ENCODE measurements at regions not wholly inside any gene's neighbourhood (a gene's known extent, or its start where the extent isn't known, plus 50 kb on each side); places are given as distances from the start of the nearest gene placed in this dataset.

- TF ChIP-seq, protein P1, sequence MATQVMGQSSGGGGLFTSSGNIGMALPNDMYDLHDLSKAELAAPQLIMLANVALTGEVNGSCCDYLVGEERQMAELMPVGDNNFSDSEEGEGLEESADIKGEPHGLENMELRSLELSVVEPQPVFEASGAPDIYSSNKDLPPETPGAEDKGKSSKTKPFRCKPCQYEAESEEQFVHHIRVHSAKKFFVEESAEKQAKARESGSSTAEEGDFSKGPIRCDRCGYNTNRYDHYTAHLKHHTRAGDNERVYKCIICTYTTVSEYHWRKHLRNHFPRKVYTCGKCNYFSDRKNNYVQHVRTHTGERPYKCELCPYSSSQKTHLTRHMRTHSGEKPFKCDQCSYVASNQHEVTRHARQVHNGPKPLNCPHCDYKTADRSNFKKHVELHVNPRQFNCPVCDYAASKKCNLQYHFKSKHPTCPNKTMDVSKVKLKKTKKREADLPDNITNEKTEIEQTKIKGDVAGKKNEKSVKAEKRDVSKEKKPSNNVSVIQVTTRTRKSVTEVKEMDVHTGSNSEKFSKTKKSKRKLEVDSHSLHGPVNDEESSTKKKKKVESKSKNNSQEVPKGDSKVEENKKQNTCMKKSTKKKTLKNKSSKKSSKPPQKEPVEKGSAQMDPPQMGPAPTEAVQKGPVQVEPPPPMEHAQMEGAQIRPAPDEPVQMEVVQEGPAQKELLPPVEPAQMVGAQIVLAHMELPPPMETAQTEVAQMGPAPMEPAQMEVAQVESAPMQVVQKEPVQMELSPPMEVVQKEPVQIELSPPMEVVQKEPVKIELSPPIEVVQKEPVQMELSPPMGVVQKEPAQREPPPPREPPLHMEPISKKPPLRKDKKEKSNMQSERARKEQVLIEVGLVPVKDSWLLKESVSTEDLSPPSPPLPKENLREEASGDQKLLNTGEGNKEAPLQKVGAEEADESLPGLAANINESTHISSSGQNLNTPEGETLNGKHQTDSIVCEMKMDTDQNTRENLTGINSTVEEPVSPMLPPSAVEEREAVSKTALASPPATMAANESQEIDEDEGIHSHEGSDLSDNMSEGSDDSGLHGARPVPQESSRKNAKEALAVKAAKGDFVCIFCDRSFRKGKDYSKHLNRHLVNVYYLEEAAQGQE (IDR thresholded peaks at IDR 0.05; ENCODE audit: borderline replicate concordance), result no peak
- TF ChIP-seq, protein P2, sequence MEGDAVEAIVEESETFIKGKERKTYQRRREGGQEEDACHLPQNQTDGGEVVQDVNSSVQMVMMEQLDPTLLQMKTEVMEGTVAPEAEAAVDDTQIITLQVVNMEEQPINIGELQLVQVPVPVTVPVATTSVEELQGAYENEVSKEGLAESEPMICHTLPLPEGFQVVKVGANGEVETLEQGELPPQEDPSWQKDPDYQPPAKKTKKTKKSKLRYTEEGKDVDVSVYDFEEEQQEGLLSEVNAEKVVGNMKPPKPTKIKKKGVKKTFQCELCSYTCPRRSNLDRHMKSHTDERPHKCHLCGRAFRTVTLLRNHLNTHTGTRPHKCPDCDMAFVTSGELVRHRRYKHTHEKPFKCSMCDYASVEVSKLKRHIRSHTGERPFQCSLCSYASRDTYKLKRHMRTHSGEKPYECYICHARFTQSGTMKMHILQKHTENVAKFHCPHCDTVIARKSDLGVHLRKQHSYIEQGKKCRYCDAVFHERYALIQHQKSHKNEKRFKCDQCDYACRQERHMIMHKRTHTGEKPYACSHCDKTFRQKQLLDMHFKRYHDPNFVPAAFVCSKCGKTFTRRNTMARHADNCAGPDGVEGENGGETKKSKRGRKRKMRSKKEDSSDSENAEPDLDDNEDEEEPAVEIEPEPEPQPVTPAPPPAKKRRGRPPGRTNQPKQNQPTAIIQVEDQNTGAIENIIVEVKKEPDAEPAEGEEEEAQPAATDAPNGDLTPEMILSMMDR (IDR thresholded peaks at IDR 0.05; ENCODE audit: poor library complexity, severe bottlenecking), result no peak
- TF ChIP-seq RAD21 (conservative IDR thresholded peaks at IDR 0.05), result no peak
- TF ChIP-seq MXI1 (conservative IDR thresholded peaks at IDR 0.05; ENCODE audit: poor library complexity, severe bottlenecking), result no peak
- TF ChIP-seq SMC3 (conservative IDR thresholded peaks at IDR 0.05; ENCODE audit: poor library complexity), result no peak
- TF ChIP-seq EZH2 (IDR thresholded peaks at IDR 0.05; ENCODE audit: borderline replicate concordance, insufficient read depth, low read length, poor library complexity, severe bottlenecking), result no peak
- TF ChIP-seq POLR2AphosphoS5 (IDR thresholded peaks at IDR 0.05), result no peak
- no peak for TF ChIP-seq EP300 (conservative IDR thresholded peaks at IDR 0.05; ENCODE audit: poor library complexity, severe bottlenecking)
- no peak overlapping the region for H3K9ac ChIP-seq (ENCODE audit: low read length)
- no peaks in the 10 kb centered on the region for H3F3A ChIP-seq (ENCODE audit: insufficient read depth, low read length, poor library complexity, severe bottlenecking)
- H4K20me1 ChIP-seq (ENCODE audit: insufficient read depth), result no peaks in the 10 kb centered on the region
- no peaks in the 10 kb centered on the region for H3K9me3 ChIP-seq (ENCODE audit: low read length)
- H3K4me3 ChIP-seq (ENCODE audit: low read length), result no peak overlapping the region
- no peaks in the 10 kb centered on the region for H3K9me2 ChIP-seq (ENCODE audit: insufficient read depth, low read length)
- no peaks in the 10 kb centered on the region for H3K27me3 ChIP-seq (ENCODE audit: insufficient read depth, low read depth, low read length)
- no peak overlapping the region for H3K4me2 ChIP-seq (ENCODE audit: low read length)
- H2AFZ ChIP-seq (ENCODE audit: low read depth, low read length), result no peak overlapping the region
- no peaks in the 10 kb centered on the region for H3K36me3 ChIP-seq (ENCODE audit: insufficient read depth, low read length)
- H3K79me2 ChIP-seq (replicated peaks; ENCODE audit: insufficient read depth, low read length), result no peaks in the 10 kb centered on the region
- H3K27ac ChIP-seq (ENCODE audit: low read length), result no peak overlapping the region
These were observed 202.9 kb upstream of the FGGY start for GRCh38 chr1:59094001-59094400.

GRCh38 chr1:59096501-59096900 lies 200.4 kb upstream of the FGGY start:
- no peaks in the 10 kb centered on the region for H3K79me2 ChIP-seq (replicated peaks; ENCODE audit: insufficient read depth, low read length)
- TF ChIP-seq RAD21 (conservative IDR thresholded peaks at IDR 0.05) (no peak), TAF1 (IDR thresholded peaks at IDR 0.05; ENCODE audit: low read depth) (no peak)
- no peaks in the 10 kb centered on the region for H3F3A ChIP-seq (ENCODE audit: insufficient read depth, low read length, poor library complexity, severe bottlenecking)
- no peaks in the 10 kb centered on the region for H3K27me3 ChIP-seq (ENCODE audit: insufficient read depth, low read depth, low read length)
- no peak overlapping the region for H2AFZ ChIP-seq (ENCODE audit: low read depth, low read length)
- H3K9me2 ChIP-seq (ENCODE audit: insufficient read depth, low read length), result no peaks in the 10 kb centered on the region
- H3K36me3 ChIP-seq (ENCODE audit: insufficient read depth, low read length), result no peaks in the 10 kb centered on the region
- no peaks in the 10 kb centered on the region for H4K20me1 ChIP-seq (ENCODE audit: insufficient read depth)
- H3K27ac ChIP-seq (ENCODE audit: low read length), result no peak overlapping the region
- no peak overlapping the region for H3K9ac ChIP-seq (ENCODE audit: low read length)
- no peak overlapping the region for H3K4me2 ChIP-seq (ENCODE audit: low read length)
- no peak overlapping the region for H3K4me3 ChIP-seq (ENCODE audit: low read length)
- no peaks in the 10 kb centered on the region for H3K9me3 ChIP-seq (ENCODE audit: low read length)

DNA sequence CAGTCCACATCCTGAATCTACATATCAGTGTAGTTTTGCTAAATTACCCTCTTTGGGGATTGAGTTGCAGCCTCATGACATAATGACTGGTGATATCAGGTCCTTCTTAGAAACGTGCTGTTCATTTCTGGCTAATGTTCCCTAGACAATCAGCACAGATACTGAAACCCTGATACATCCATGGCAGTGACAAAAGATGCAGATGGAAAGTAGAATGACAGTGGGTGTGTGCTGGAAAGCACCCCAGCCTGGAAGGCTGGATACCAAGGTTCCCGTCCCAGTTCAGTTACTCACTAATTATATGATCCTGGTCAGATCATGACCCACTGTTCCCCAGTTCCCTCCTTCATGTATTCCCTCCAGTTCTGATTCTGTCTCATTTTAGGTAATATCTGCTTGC lies 198.2 kb upstream of the FGGY start:
- no peak overlapping the region for H3K27ac ChIP-seq (ENCODE audit: low read length)
- no peaks in the 10 kb centered on the region for H3K9me3 ChIP-seq (ENCODE audit: low read length)
- no peak overlapping the region for H3K4me2 ChIP-seq (ENCODE audit: low read length)
- H4K20me1 ChIP-seq (ENCODE audit: insufficient read depth), result no peaks in the 10 kb centered on the region
- no peak overlapping the region for H2AFZ ChIP-seq (ENCODE audit: low read depth, low read length)
- TF ChIP-seq, protein P1 (IDR thresholded peaks at IDR 0.05; ENCODE audit: borderline replicate concordance), result no peak
- TF ChIP-seq TAF1 (IDR thresholded peaks at IDR 0.05; ENCODE audit: low read depth), result no peak
- TF ChIP-seq RAD21 (conservative IDR thresholded peaks at IDR 0.05), result no peak
- no peak for TF ChIP-seq EP300 (conservative IDR thresholded peaks at IDR 0.05; ENCODE audit: poor library complexity, severe bottlenecking)
- TF ChIP-seq MXI1 (conservative IDR thresholded peaks at IDR 0.05; ENCODE audit: poor library complexity, severe bottlenecking), result no peak
- TF ChIP-seq POLR2AphosphoS5 (IDR thresholded peaks at IDR 0.05), result no peak
- TF ChIP-seq, protein P2 (IDR thresholded peaks at IDR 0.05; ENCODE audit: poor library complexity, severe bottlenecking), result no peak
- no peak for TF ChIP-seq EZH2 (IDR thresholded peaks at IDR 0.05; ENCODE audit: borderline replicate concordance, insufficient read depth, low read length, poor library complexity, severe bottlenecking)
- no peak for TF ChIP-seq SMC3 (conservative IDR thresholded peaks at IDR 0.05; ENCODE audit: poor library complexity)
- H3K36me3 ChIP-seq (ENCODE audit: insufficient read depth, low read length), result no peaks in the 10 kb centered on the region
- no peaks in the 10 kb centered on the region for H3F3A ChIP-seq (ENCODE audit: insufficient read depth, low read length, poor library complexity, severe bottlenecking)
- no peaks in the 10 kb centered on the region for H3K27me3 ChIP-seq (ENCODE audit: insufficient read depth, low read depth, low read length)
- H3K79me2 ChIP-seq (replicated peaks; ENCODE audit: insufficient read depth, low read length), result no peaks in the 10 kb centered on the region
- no peak overlapping the region for H3K4me3 ChIP-seq (ENCODE audit: low read length)
- no peak overlapping the region for H3K9ac ChIP-seq (ENCODE audit: low read length)
- H3K9me2 ChIP-seq (ENCODE audit: insufficient read depth, low read length), result no peaks in the 10 kb centered on the region
